Fibroblast of the aortic adventitia (primary cell): ENCODE measurements at regions not wholly inside any gene's neighbourhood (a gene's known extent, or its start where the extent isn't known, plus 50 kb on each side); places are given as distances from the start of the nearest gene placed in this dataset.

Experiments used
- DNase-seq: peaks from one replicate; pipeline ENCODE4 v3.0.0-alpha.2; 2010; ENCODE audit warnings: low read depth
- H3K4me3 ChIP-seq: 2 replicates; pipeline ENCODE4 v1.5.1; 2011; ENCODE audit warnings: low read depth, mild to moderate bottlenecking, control low read depth, low read length, moderate library complexity
- CTCF ChIP-seq: IDR thresholded peaks from 2 replicates; pipeline ENCODE4 v1.5.1; 2011; ENCODE audit warnings: mild to moderate bottlenecking, low read length, control low read depth, inconsistent platforms; ENCODE audit not compliant: insufficient read depth

- no peak for DNase-seq
- no peak overlapping the region for H3K4me3 ChIP-seq
- TF ChIP-seq CTCF = no peak
Measured at GRCh38 chr12:17695495-17695894, 394.5 kb downstream of the RERGL start.

- H3K4me3 ChIP-seq = no peak overlapping the region
- DNase-seq = no peak
- no peak for TF ChIP-seq CTCF
Measured at GRCh38 chr12:17691369-17691768, 398.6 kb downstream of the RERGL start.

- no peak overlapping the region for H3K4me3 ChIP-seq
- TF ChIP-seq CTCF = no peak
- no peak for DNase-seq
Measured at GRCh38 chr12:17680220-17680619, 409.8 kb downstream of the RERGL start.

- DNase-seq = no peak
- TF ChIP-seq CTCF = no peak
- H3K4me3 ChIP-seq = no peak overlapping the region
Measured at GRCh38 chr12:17666641-17667324, 423.2 kb downstream of the RERGL start.

GRCh38 chr12:17665839-17666238 lies 424.2 kb downstream of the RERGL start:
- no peak for TF ChIP-seq CTCF
- H3K4me3 ChIP-seq = no peak overlapping the region
- DNase-seq = no peak

GRCh38 chr12:17661250-17661649 lies 428.7 kb downstream of the RERGL start:
- no peak overlapping the region for H3K4me3 ChIP-seq
- no peak for TF ChIP-seq CTCF
- DNase-seq = no peak

- TF ChIP-seq CTCF = no peak
- DNase-seq = no peak
- H3K4me3 ChIP-seq = no peak overlapping the region
Measured at GRCh38 chr12:17652436-17652835, 437.6 kb downstream of the RERGL start.
